Upper lobe of right lung (tissue), 1 donor: ENCODE measurements at regions not wholly inside any gene's neighbourhood (a gene's known extent, or its start where the extent isn't known, plus 50 kb on each side); places are given as distances from the start of the nearest gene placed in this dataset.
"Not testable (repeated sequence)": the region's sequence is repeated elsewhere in the genome, so short reads cannot be mapped to it uniquely, and the experiment has no call there.

Experiments
- ATAC-seq: fragments of 200-7000 bp; cut with Tn5 transposase; one replicate; pipeline ENCODE4 v1.9.1; 2020; ENCODE audit warnings: mild to moderate bottlenecking, moderate library complexity
- DNase-seq: peaks from one replicate; pipeline ENCODE4 v3.0.0-alpha.2; 2020
- H3K27ac ChIP-seq: fragments of 200-600 bp; one replicate; pipeline ENCODE4 v1.8.0; 2022
- H3K27me3 ChIP-seq: fragments of 200-600 bp; one replicate; pipeline ENCODE4 v1.8.0; 2022; ENCODE audit warnings: mild to moderate bottlenecking
- H3K36me3 ChIP-seq: fragments of 200-600 bp; one replicate; pipeline ENCODE4 v1.8.0; 2022
- H3K4me1 ChIP-seq: fragments of 200-600 bp; one replicate; pipeline ENCODE4 v1.8.0; 2022
- H3K4me3 ChIP-seq: fragments of 200-600 bp; one replicate; pipeline ENCODE4 v1.8.0; 2022; ENCODE audit warnings: mild to moderate bottlenecking
- H3K9me3 ChIP-seq: fragments of 200-600 bp; one replicate; pipeline ENCODE4 v1.8.0; 2022
- intact Hi-C: fragments of 100-400 bp; cut with DNase I; formaldehyde crosslinking; loops from one replicate; pipeline ENCODE4 v1.11.0; 2022
- TF ChIP-seq, protein P1 (sequence below): fragments of 200-600 bp; IDR thresholded peaks from one replicate; pipeline ENCODE4 v1.8.0; 2022; ENCODE audit warnings: antibody characterized with exemption
- donor health status: DM: no; HTN: yes; CAD: no; lungs with severe emphysema.

DNA sequence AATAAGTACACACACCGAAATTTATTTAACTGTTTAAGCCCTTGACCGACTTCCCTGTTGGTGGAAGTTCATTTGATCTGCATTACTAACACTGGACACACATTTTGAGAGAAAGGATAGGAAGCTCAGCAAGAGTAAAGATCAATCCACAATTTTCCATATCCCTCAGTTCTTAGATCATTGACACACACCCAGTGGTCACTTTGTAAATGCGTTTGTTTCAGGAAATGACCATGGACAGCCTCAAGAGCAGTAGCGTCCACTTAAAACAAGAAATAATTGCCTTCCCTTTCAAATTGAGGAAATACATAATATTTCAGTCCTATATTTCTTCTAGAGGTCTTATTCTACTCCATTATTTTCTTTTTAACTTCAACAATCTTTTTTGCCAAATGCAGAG is 511.5 kb upstream of the PTBP2 start:
- ATAC-seq: no peak
- intact Hi-C loops: no loop called here
- H3K4me1 ChIP-seq: no peaks in the 10 kb centered on the region
- TF ChIP-seq, protein P1, sequence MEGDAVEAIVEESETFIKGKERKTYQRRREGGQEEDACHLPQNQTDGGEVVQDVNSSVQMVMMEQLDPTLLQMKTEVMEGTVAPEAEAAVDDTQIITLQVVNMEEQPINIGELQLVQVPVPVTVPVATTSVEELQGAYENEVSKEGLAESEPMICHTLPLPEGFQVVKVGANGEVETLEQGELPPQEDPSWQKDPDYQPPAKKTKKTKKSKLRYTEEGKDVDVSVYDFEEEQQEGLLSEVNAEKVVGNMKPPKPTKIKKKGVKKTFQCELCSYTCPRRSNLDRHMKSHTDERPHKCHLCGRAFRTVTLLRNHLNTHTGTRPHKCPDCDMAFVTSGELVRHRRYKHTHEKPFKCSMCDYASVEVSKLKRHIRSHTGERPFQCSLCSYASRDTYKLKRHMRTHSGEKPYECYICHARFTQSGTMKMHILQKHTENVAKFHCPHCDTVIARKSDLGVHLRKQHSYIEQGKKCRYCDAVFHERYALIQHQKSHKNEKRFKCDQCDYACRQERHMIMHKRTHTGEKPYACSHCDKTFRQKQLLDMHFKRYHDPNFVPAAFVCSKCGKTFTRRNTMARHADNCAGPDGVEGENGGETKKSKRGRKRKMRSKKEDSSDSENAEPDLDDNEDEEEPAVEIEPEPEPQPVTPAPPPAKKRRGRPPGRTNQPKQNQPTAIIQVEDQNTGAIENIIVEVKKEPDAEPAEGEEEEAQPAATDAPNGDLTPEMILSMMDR: no peak
- H3K9me3 ChIP-seq: no peaks in the 10 kb centered on the region
- no peaks in the 10 kb centered on the region for H3K27me3 ChIP-seq
- H3K36me3 ChIP-seq: no peaks in the 10 kb centered on the region
- H3K4me3 ChIP-seq: no peak overlapping the region
- DNase-seq: no peak
- H3K27ac ChIP-seq: no peak overlapping the region

DNA sequence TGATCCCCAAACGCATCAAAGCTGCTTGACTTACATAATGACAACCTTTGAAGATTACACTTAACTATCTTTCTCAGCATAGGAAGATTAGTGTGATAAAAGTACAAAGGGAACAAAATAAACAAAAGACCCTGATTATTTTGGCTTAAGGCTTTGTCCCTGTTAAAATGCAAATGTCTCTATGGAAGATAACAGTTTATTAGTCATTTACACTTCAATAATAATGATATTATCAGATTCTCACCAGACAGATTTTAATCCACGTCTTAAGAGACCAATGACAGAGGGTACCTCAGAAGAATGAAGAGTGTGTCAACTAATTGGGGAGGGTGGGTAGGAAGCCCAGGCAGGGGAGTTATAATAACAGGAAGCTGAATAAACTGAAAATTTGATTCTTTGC is 510.4 kb upstream of the PTBP2 start:
- DNase-seq (no peak), ATAC-seq (no peak)
- Histone ChIP-seq H3K36me3 (no peaks in the 10 kb centered on the region), H3K27me3 (no peaks in the 10 kb centered on the region), H3K9me3 (no peaks in the 10 kb centered on the region), H3K4me1 (no peaks in the 10 kb centered on the region), H3K4me3 (no peak overlapping the region), H3K27ac (no peak overlapping the region)
- TF ChIP-seq, protein P1: no peak
- intact Hi-C loops: no loop called here

DNA sequence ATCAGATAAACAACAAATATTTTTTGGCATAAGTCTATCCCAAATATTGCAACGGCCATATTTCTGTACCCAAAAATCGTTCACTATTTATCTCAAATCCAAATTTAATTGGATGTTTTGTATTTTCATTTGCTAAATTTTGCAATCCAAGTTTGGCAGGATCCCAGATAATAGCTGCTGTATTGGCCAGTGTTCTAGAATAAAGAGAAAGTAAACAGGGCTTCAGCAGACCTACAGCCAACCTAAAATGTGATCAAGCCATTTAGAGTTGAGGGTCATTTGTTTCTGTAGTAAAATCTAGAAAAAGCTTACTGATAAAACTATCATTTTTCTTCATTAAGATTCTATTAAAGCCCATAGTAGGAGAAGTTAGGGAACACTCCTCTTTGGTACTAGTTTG is 506.6 kb upstream of the PTBP2 start:
- Histone ChIP-seq H3K9me3 (no peaks in the 10 kb centered on the region), H3K4me1 (no peaks in the 10 kb centered on the region), H3K36me3 (no peaks in the 10 kb centered on the region), H3K27ac (no peak overlapping the region), H3K27me3 (no peaks in the 10 kb centered on the region), H3K4me3 (no peak overlapping the region)
- TF ChIP-seq, protein P1: no peak
- intact Hi-C loops: no loop called here
- no peak for ATAC-seq
- DNase-seq: no peak

DNA sequence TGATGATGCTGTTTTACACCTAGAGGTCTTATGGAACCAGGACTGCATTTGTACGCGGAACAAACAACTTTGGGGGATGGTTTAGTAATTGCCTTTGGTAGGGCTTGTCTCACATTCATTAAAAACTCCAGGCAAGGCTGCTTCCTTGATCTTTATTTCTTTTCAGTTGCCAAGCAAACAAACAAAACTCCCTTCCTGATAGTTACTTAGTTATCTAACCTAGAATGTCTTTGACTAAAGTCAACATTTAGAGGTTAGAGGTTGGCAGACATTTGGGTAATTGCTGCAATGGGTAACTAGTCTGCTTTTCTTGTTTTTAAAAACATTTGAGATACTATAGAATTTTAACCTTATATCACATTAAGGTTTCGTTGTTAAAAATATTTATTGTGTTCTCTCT is 500.9 kb upstream of the PTBP2 start:
- no peak for DNase-seq
- intact Hi-C loops: no loop called here
- Histone ChIP-seq H3K36me3 (no peaks in the 10 kb centered on the region), H3K27ac (no peak overlapping the region), H3K4me3 (no peak overlapping the region), H3K9me3 (no peaks in the 10 kb centered on the region), H3K27me3 (no peaks in the 10 kb centered on the region), H3K4me1 (no peaks in the 10 kb centered on the region)
- TF ChIP-seq, protein P1: no peak
- ATAC-seq: no peak

DNA sequence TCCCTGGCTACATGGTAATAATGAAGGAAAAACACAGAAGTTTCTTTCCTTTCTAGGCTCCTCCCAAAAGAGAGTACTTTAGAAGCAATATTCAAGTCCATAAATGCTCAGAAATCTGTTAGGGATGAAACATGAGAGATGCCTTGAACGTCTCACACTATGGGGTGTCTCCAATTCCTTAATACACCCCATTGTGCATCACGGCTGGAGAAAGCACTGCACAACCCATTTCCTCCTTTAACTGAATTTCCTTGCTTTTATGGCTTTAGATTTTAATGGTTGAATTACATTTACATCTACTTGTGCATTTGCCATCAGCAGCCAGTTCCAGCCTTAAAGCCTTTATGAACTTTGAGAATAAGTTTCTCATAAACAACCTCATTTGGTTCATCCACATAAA is 498.9 kb upstream of the PTBP2 start:
- no peaks in the 10 kb centered on the region for H3K36me3 ChIP-seq
- intact Hi-C loops: no loop called here
- no peaks in the 10 kb centered on the region for H3K9me3 ChIP-seq
- no peaks in the 10 kb centered on the region for H3K4me1 ChIP-seq
- no peak overlapping the region for H3K27ac ChIP-seq
- no peak for DNase-seq
- ATAC-seq: no peak
- TF ChIP-seq, protein P1: no peak
- no peak overlapping the region for H3K4me3 ChIP-seq
- no peaks in the 10 kb centered on the region for H3K27me3 ChIP-seq

DNA sequence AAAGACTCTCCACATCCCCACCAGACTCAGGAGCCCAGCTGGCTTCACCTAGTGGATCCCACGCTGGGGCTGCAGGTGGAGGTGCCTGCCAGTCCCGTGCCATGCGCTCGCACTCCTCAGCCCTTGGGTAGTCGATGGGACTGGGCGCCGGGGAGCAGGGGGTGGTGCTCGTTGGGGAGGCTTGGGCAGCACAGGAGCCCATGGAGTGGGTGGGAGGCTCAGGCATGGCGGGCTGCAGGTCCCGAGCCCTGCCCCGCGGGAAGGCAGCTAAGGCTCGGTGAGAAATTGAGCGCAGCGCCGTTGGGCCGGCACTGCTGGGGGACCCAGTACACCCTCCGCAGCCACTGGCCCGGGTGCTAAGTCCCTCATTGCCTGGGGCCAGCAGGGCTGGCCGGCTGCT is 497.4 kb upstream of the PTBP2 start:
- intact Hi-C loops: not testable (repeated sequence)

More for the DNA sequence above, 497.4 kb upstream of the PTBP2 start:
- H3K27ac ChIP-seq, H3K9me3 ChIP-seq, H3K27me3 ChIP-seq, H3K4me3 ChIP-seq, H3K4me1 ChIP-seq, H3K36me3 ChIP-seq, DNase-seq, ATAC-seq: not testable (repeated sequence)
